ENCODE measurements at regions not wholly inside any gene's neighbourhood (a gene's known extent, or its start where the extent isn't known, plus 50 kb on each side); places are given as distances from the start of the nearest gene placed in this dataset.

GRCh38 chr18:55856679-55857078 is 268.7 kb upstream of the TCF4 start:
- Mint-ChIP-seq H3K9me3 (no peaks in the 10 kb centered on the region), H3K36me3 (ENCODE audit: low read depth) (no peaks in the 10 kb centered on the region), H3K27me3 (ENCODE audit: low read depth) (no peaks in the 10 kb centered on the region), H3K27ac (no peak overlapping the region), H3K4me3 (no peak overlapping the region), H3K4me1 (ENCODE audit: low read depth) (no peaks in the 10 kb centered on the region)
- intact Hi-C loops (cut with micrococcal nuclease): no loop called here
- no peak for DNase-seq
- CTCF ChIA-PET: no interaction called here

GRCh38 chr18:55856229-55856628 is 268.2 kb upstream of the TCF4 start:
- Mint-ChIP-seq H3K9me3 (no peaks in the 10 kb centered on the region), H3K36me3 (ENCODE audit: low read depth) (no peaks in the 10 kb centered on the region), H3K27me3 (ENCODE audit: low read depth) (no peaks in the 10 kb centered on the region), H3K4me1 (ENCODE audit: low read depth) (no peaks in the 10 kb centered on the region), H3K4me3 (no peak overlapping the region), H3K27ac (no peak overlapping the region)
- CTCF ChIA-PET: interaction anchor here (1.7 kb wide), 1 partner anchor 18 kb away, joined by 4 read pairs; no protein-coding TSS in a partner anchor
- no peak for DNase-seq
- intact Hi-C loops (cut with micrococcal nuclease): no loop called here

DNA sequence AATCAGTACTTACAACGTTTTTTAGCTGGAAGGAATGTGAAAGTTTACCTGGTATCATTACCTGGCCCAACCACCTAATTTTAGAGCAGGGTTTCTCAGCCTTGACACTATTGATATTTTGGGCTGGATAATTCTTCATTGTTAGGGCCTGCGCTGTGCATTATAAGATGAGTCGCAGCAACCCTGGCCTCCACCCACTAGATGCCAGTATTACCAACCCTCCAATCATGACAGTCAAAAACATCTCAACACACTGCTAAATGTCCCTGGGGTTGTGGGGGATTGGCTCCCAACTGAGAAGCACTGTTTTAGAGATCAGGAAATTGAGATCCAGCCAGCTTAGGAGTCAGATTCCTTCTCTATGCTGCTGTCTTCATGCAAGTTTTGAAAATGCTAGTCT is 265.3 kb upstream of the TCF4 start:
- Mint-ChIP-seq H3K4me3 (no peak overlapping the region), H3K27ac (no peak overlapping the region), H3K27me3 (ENCODE audit: low read depth) (no peaks in the 10 kb centered on the region), H3K9me3 (no peaks in the 10 kb centered on the region), H3K4me1 (ENCODE audit: low read depth) (no peaks in the 10 kb centered on the region), H3K36me3 (ENCODE audit: low read depth) (no peaks in the 10 kb centered on the region)
- intact Hi-C loops (cut with micrococcal nuclease): no loop called here
- DNase-seq: no peak
- CTCF ChIA-PET: no interaction called here

- no peak overlapping the region for H3K27ac Mint-ChIP-seq
- CTCF ChIA-PET: interaction anchor here (1.2 kb wide), 1 partner anchor 19 kb away, joined by 3 read pairs; no protein-coding TSS in a partner anchor
- no peaks in the 10 kb centered on the region for H3K4me1 Mint-ChIP-seq (ENCODE audit: low read depth)
- DNase-seq: no peak
- H3K36me3 Mint-ChIP-seq (ENCODE audit: low read depth): no peaks in the 10 kb centered on the region
- intact Hi-C loops (cut with micrococcal nuclease): no loop called here
- H3K4me3 Mint-ChIP-seq: no peak overlapping the region
- H3K9me3 Mint-ChIP-seq: no peaks in the 10 kb centered on the region
- no peaks in the 10 kb centered on the region for H3K27me3 Mint-ChIP-seq (ENCODE audit: low read depth)
Observed at GRCh38 chr18:55850904-55851303, 262.9 kb upstream of the TCF4 start.

- Mint-ChIP-seq H3K27ac (no peak overlapping the region), H3K27me3 (ENCODE audit: low read depth) (no peaks in the 10 kb centered on the region), H3K4me1 (ENCODE audit: low read depth) (no peaks in the 10 kb centered on the region), H3K9me3 (no peaks in the 10 kb centered on the region), H3K4me3 (no peak overlapping the region), H3K36me3 (ENCODE audit: low read depth) (no peaks in the 10 kb centered on the region)
- no peak for DNase-seq
- intact Hi-C loops (cut with micrococcal nuclease): no loop called here
- CTCF ChIA-PET: no interaction called here
Observed at GRCh38 chr18:55849391-55849790, 261.4 kb upstream of the TCF4 start.

DNA sequence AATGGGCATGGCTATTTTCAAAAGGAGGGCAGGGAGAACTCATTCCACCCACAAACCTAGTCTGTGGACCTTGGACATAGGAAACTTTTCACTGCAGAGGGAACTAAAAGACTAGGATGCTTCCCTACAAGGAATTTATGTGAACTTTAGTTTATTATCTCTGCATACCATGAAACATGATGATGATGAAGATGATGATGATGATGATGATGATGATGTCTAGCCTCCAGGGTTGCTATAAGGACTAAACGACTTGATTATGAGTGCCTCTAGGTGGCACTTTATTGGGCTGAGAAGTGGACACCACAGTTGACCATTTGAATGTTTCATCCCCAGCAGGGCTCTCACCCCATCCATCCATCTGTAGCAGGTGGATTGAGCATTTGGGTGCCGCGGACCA is 260.0 kb upstream of the TCF4 start:
- Mint-ChIP-seq H3K27me3 (ENCODE audit: low read depth) (no peaks in the 10 kb centered on the region), H3K27ac (no peak overlapping the region), H3K4me1 (ENCODE audit: low read depth) (no peaks in the 10 kb centered on the region), H3K9me3 (no peaks in the 10 kb centered on the region), H3K4me3 (no peak overlapping the region), H3K36me3 (ENCODE audit: low read depth) (no peaks in the 10 kb centered on the region)
- intact Hi-C loops (cut with micrococcal nuclease): no loop called here
- CTCF ChIA-PET: no interaction called here
- no peak for DNase-seq

DNA sequence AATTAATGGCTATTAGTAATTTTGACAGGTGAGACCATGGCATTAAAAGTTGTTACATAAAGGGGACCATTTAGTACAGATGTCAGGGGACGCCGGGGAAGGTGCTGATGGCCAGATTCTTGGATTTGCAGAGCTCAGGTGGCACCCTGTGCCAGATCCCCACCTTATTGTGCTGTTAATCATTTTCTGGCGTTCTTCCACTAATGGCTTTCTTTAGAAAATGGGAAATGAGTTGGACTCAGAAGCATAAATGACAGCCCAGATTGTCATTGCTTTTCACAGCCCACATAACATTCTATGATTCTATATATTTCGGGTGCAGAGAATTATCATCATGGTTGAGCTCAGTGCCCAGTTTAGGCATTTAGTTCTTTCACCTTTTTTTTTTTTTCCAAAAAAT is 257.2 kb upstream of the TCF4 start:
- H3K27ac Mint-ChIP-seq: no peak overlapping the region
- no peak for DNase-seq
- H3K9me3 Mint-ChIP-seq: no peaks in the 10 kb centered on the region
- no peaks in the 10 kb centered on the region for H3K36me3 Mint-ChIP-seq (ENCODE audit: low read depth)
- intact Hi-C loops (cut with micrococcal nuclease): no loop called here
- no peaks in the 10 kb centered on the region for H3K27me3 Mint-ChIP-seq (ENCODE audit: low read depth)
- CTCF ChIA-PET: no interaction called here
- H3K4me3 Mint-ChIP-seq: no peak overlapping the region
- H3K4me1 Mint-ChIP-seq (ENCODE audit: low read depth): no peaks in the 10 kb centered on the region

GRCh38 chr18:55844382-55844781 is 256.4 kb upstream of the TCF4 start:
- H3K4me3 Mint-ChIP-seq: no peak overlapping the region
- no peak overlapping the region for H3K27ac Mint-ChIP-seq
- intact Hi-C loops (cut with micrococcal nuclease): no loop called here
- no peaks in the 10 kb centered on the region for H3K36me3 Mint-ChIP-seq (ENCODE audit: low read depth)
- no peaks in the 10 kb centered on the region for H3K4me1 Mint-ChIP-seq (ENCODE audit: low read depth)
- H3K9me3 Mint-ChIP-seq: no peaks in the 10 kb centered on the region
- CTCF ChIA-PET: no interaction called here
- H3K27me3 Mint-ChIP-seq (ENCODE audit: low read depth): no peaks in the 10 kb centered on the region
- DNase-seq: no peak

DNA sequence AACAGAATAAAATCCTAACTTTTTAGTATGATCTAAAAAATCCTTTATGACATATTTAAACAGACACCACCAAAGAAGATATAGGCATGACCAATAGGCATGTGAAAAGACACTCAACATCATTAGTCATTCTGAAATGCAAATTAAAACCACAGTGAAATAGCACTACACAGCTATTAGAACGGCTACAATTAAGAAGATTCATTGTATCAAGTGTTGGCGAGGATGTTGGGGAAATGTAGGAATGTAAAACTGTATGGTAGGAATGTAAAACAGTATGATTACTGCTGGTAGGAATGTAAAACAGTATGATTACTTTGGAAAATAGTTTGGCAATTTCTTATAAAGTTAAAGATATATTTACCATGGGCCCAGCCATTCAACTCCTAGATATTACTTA is 253.3 kb upstream of the TCF4 start:
- no peaks in the 10 kb centered on the region for H3K27me3 Mint-ChIP-seq (ENCODE audit: low read depth)
- H3K27ac Mint-ChIP-seq: no peak overlapping the region
- no peaks in the 10 kb centered on the region for H3K36me3 Mint-ChIP-seq (ENCODE audit: low read depth)
- no peak overlapping the region for H3K4me3 Mint-ChIP-seq
- H3K4me1 Mint-ChIP-seq (ENCODE audit: low read depth): no peaks in the 10 kb centered on the region
- intact Hi-C loops (cut with micrococcal nuclease): no loop called here
- no peaks in the 10 kb centered on the region for H3K9me3 Mint-ChIP-seq
- no peak for DNase-seq
- CTCF ChIA-PET: no interaction called here

GRCh38 chr18:55840601-55841170 is 252.7 kb upstream of the TCF4 start:
- intact Hi-C loops (cut with micrococcal nuclease): no loop called here
- no peaks in the 10 kb centered on the region for H3K9me3 Mint-ChIP-seq
- CTCF ChIA-PET: no interaction called here
- H3K27ac Mint-ChIP-seq: no peak overlapping the region
- no peaks in the 10 kb centered on the region for H3K27me3 Mint-ChIP-seq (ENCODE audit: low read depth)
- no peaks in the 10 kb centered on the region for H3K4me1 Mint-ChIP-seq (ENCODE audit: low read depth)
- no peaks in the 10 kb centered on the region for H3K36me3 Mint-ChIP-seq (ENCODE audit: low read depth)
- no peak overlapping the region for H3K4me3 Mint-ChIP-seq
- DNase-seq: no peak

GRCh38 chr18:55839343-55839742 is 251.4 kb upstream of the TCF4 start:
- H3K27ac Mint-ChIP-seq: no peak overlapping the region
- H3K4me1 Mint-ChIP-seq (ENCODE audit: low read depth): no peaks in the 10 kb centered on the region
- H3K36me3 Mint-ChIP-seq (ENCODE audit: low read depth): no peaks in the 10 kb centered on the region
- H3K27me3 Mint-ChIP-seq (ENCODE audit: low read depth): no peaks in the 10 kb centered on the region
- no peaks in the 10 kb centered on the region for H3K9me3 Mint-ChIP-seq
- DNase-seq: no peak
- CTCF ChIA-PET: no interaction called here
- intact Hi-C loops (cut with micrococcal nuclease): no loop called here
- H3K4me3 Mint-ChIP-seq: no peak overlapping the region

- DNase-seq: no peak
- H3K4me1 Mint-ChIP-seq (ENCODE audit: low read depth): no peaks in the 10 kb centered on the region
- intact Hi-C loops (cut with micrococcal nuclease): no loop called here
- H3K9me3 Mint-ChIP-seq: no peaks in the 10 kb centered on the region
- CTCF ChIA-PET: no interaction called here
- no peaks in the 10 kb centered on the region for H3K36me3 Mint-ChIP-seq (ENCODE audit: low read depth)
- H3K27me3 Mint-ChIP-seq (ENCODE audit: low read depth): no peaks in the 10 kb centered on the region
- H3K4me3 Mint-ChIP-seq: no peak overlapping the region
- no peak overlapping the region for H3K27ac Mint-ChIP-seq
Observed at GRCh38 chr18:55838841-55839240, 250.8 kb upstream of the TCF4 start.

DNA sequence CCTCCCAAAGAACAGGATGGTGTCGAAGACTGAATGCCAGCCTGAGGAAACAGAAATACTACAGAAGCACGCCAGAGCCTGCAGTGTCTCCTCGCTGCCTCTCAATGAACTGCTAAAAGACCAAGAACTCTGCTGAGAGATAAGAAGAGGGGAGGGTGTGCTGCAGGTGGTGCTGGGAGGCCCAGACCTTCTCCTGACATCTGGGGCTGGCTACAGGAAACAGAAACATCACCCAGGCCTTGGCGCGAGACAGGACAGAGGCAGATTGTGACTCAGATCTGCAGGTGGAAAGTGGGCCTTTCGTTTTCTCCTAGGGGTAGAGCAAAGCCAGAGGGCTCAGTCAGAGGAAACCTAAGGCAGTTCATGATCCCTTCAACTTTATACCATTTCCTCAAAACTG is 250.3 kb upstream of the TCF4 start:
- H3K9me3 Mint-ChIP-seq: no peaks in the 10 kb centered on the region
- no peaks in the 10 kb centered on the region for H3K27me3 Mint-ChIP-seq (ENCODE audit: low read depth)
- CTCF ChIA-PET: no interaction called here
- no peak overlapping the region for H3K4me3 Mint-ChIP-seq
- intact Hi-C loops (cut with micrococcal nuclease): no loop called here
- no peaks in the 10 kb centered on the region for H3K36me3 Mint-ChIP-seq (ENCODE audit: low read depth)
- DNase-seq: no peak
- H3K4me1 Mint-ChIP-seq (ENCODE audit: low read depth): no peaks in the 10 kb centered on the region
- no peak overlapping the region for H3K27ac Mint-ChIP-seq

- DNase-seq: no peak
- Mint-ChIP-seq H3K4me3 (no peak overlapping the region), H3K9me3 (no peaks in the 10 kb centered on the region), H3K36me3 (ENCODE audit: low read depth) (no peaks in the 10 kb centered on the region), H3K4me1 (ENCODE audit: low read depth) (no peaks in the 10 kb centered on the region), H3K27ac (no peak overlapping the region), H3K27me3 (ENCODE audit: low read depth) (no peaks in the 10 kb centered on the region)
- intact Hi-C loops (cut with micrococcal nuclease): no loop called here
- CTCF ChIA-PET: no interaction called here
Observed at GRCh38 chr18:55833543-55833942, 245.6 kb upstream of the TCF4 start.
